ENCODE measurements at regions not wholly inside any gene's neighbourhood (a gene's known extent, or its start where the extent isn't known, plus 50 kb on each side); places are given as distances from the start of the nearest gene placed in this dataset.

DNA sequence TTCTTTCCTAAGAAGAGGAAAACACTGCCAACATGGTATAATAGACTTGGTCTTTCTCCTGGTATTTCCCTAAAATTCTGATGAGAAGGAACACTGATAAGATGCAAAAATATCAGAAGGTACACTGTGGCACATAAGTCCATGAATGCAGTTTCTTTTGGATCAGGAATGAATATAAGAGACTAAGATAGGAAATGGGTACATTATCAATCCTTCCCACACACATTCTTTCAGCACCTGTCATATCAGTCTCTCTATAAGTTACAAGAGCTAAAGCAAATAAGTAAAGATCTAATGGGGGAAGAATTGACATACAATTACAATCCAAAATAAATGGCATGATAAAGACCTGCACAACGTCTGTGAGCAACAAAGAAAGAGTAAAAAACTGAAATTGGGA, 1101.0 kb downstream of the ROBO2 start:
- TF ChIP-seq EZH2 (IDR thresholded peaks at IDR 0.05; ENCODE audit: insufficient read depth, poor library complexity, severe bottlenecking) = no peak
- no peak for TF ChIP-seq EZH2phosphoT487 (IDR thresholded peaks at IDR 0.05; ENCODE audit: insufficient read depth, low read depth)

All from GM23248 (cell line).